HG02943 (cell line): ENCODE measurements at regions not wholly inside any gene's neighbourhood (a gene's known extent, or its start where the extent isn't known, plus 50 kb on each side); places are given as distances from the start of the nearest gene placed in this dataset.

Source experiments
- ATAC-seq: cut with Tn5 transposase; IDR thresholded peaks from one replicate; pipeline ENCODE4 v1.9.1; 2021; ENCODE audit warnings: mild to moderate bottlenecking, low read depth, moderate library complexity; ENCODE audit not compliant: unreplicated experiment

GRCh38 chr11:88231894-88232482 is 56.7 kb upstream of the RAB38 start:
- peak; percentile 95 for ATAC-seq

GRCh38 chr11:88229303-88229702 is 54.1 kb upstream of the RAB38 start:
- no peak for ATAC-seq
